ENCODE measurements at regions not wholly inside any gene's neighbourhood (a gene's known extent, or its start where the extent isn't known, plus 50 kb on each side); places are given as distances from the start of the nearest gene placed in this dataset.
"Not testable (repeated sequence)": the region's sequence is repeated elsewhere in the genome, so short reads cannot be mapped to it uniquely, and the experiment has no call there.

DNA sequence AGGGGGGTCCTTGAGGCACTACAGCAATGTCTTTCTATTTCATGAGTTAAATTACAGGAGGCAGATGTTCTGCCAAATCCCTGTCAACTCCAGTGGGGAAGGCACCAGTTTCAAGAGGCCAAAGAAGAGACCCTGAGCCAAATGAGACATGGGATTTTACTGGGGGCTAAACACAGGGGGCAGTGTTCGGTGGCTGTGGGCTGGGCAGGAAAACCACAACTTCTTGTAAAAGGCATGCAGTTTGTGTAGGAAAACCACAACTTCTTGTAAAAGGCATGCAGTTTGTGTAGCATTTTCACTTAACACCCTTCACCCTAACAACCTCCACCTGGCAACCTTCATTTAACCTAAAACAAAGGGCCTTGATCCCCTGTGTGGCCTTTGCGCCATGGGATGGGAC is 61.0 kb downstream of the POLR2M start:
- DNase-seq (ENCODE audit: low spot score) = no peak

DNA sequence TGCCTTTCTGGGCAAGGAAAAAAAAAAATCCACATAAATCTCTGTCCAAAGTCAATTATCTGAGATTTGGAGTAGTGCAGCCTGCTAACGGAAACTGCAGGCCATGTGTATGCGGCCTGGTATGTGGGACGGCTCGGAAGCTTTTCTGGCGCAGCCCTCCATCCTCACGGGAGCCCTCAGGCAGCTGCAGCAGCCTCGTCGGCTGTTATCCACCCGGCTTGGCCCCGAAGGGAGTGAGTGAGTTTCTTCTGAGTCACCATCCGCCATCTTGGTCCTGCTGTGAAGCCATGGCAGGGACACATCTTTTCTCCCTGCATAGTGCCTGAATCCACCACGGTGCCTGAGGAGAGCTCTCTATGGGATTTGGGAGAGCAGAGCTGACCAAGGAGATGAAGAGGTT is 62.8 kb downstream of the POLR2M start:
- DNase-seq (ENCODE audit: low spot score) = no peak

DNA sequence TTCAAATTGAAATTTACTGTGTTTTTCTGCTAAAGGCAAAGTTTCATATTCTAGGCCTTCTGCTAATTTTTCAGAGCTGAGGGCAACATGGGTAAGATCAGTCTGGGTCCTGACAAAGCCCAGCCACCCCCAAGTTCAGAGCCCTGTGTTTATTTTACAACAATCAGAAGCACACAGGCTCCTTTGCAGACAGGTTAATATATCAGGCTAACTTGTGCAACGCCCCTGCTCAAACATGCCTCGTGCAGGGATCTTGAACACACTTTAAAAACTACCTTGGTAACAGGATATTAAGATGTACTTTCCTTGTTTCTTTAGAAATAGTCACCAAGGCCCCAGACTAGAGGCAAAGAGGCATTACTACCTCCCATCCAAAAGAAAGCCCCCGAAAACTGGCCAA is 64.0 kb downstream of the POLR2M start:
- DNase-seq (ENCODE audit: low spot score) = no peak

DNA sequence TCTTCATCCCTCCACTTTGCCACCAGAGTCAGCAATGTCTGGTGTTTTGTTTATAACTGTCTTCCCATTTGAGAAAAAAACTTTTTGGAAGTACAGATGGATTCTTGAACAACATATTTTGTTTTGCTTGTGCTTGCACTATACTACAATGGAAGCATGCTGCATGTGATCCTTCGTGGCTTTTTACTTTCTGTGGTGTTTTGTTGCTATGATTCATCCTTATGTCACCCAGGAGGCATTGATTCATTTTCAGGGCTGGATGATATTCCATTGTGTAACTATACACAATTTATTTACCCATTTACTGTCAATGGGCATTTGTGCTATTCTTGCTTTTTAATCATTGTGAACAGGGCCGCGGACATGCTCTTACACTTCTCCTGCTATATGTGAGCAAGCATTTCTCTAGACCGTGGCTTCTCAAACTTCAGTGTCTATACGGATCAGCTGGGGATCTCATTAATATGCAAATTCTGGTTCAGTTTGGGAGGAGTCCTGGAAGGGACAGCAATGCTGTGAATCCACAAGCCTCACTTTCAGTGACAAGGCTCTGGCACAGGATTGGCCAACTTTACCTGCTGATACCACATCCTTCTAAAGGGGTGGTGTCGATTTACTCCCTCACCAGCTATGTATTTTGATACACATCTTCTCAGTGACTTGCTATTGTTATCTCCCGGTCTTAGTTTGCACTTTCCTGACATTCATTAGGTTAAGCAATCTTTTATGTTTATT is 65.9 kb downstream of the POLR2M start:
- no peak for DNase-seq (ENCODE audit: low spot score)

DNA sequence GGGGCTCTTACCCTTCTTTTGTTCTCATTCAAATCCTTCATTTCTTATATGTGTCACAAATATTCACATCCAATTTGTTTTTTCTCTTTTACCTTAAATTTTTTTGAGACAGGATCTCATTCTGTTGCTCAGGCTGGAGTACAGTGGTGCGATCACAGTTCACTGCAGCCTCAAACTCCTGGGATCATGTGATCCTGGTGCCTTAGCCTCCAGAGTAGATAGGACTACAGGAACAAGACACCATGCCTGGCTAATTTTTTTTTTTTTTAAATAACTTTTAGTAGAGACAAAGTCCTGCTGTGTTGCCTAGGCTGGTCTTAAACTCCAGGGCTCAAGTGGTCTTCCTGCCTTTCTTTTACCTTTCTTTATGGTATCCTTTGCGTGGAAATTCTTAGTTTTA is 66.5 kb downstream of the POLR2M start:
- DNase-seq (ENCODE audit: low spot score) = no peak

DNA sequence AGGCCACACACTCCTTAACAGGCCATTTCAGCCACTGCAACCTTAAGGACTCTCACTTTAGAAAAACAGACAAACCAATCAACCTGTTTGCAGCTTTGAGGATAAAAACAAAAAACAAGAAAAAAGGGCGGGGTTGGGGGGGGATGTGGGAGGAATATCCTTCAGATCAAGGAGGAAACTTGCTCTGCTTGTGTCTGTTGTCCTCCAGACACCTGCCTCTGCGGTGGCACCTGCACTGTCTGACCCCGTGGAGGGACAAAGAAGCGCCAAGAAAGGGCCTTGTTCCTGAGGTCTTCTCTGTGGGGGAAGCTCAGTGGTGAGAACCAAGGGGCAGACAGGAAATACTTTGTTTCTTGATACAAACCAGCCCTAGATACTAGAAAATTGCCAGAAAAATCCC is 70.5 kb downstream of the POLR2M start:
- DNase-seq (ENCODE audit: low spot score) = no peak

DNA sequence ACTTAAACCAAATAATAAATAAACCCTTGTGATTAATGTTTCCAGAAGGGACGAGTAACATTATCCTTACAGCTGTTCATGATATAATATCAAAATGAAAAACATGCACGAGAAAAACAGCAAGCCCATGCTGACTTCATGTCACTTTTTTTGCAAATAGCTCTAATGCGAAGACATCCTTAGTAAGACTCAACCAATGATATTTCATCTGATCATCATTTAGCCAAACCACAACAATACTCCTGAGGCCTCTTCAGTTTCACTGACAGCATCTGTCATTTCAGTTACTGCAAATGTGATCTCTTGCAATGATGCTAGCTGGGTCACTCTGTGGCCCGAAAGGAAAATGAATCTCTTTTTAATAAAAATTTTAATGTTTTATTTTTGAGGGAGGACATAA is 74.0 kb downstream of the POLR2M start:
- no peak for DNase-seq (ENCODE audit: low spot score)

DNA sequence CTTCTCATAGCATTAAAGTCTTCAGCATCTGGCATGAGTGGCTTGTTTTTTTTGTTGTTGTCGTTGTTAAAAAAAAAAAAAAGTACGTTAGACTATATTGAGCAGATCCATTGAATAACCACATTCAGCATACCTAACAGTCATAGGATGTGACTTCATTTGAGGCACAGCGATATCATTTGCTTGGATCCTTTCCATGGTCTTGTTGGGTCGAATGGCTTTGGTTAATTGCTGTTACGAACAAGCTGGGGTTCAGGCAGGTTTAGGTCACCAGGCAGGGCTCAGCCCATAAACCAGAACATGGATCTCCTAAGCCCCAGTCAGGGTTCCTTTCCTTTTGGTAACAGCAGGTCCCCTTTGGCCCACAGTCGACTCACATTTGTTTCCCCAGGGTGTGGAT is 76.2 kb downstream of the POLR2M start:
- no peak for DNase-seq (ENCODE audit: low spot score)

DNA sequence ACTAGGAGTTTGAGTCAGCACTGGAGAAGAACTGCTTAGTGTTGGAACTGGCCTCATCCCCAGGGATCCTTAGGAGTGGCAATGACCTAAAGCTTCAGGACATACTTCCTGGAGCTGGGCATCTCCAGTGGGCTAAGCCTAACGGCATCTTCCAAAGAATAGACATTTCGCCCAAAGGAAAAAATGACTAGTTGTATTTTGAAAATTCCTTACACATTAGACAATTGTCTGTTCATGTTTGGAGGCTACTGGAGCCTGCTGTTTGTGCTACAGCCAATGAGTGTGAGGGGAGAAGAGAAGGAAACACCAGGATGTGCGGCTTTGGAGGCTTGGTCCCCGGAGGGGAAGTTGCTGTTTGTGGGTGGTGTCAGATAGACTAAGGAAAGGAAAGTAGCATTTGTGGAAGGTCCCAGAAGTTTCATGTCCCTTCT is 77.6 kb downstream of the POLR2M start:
- DNase-seq (ENCODE audit: low spot score) = no peak

DNA sequence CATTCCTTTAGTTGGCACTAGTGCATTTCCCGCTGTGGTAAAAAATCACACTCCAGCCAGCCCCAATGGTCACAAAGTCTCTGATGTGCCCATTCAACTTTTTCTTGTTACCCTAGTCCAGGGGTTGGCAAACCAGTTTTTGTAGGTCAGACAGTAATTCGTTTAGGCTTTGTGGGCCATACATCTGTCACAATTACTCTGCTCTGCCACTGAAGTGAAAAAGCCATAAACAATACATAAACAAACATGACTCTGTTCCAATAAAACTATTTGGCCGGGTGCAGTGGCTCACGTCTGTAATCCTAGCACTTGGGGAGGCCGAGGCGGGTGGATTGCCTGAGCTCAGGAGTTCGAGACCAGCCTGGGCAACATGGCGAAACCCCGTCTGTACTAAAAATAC is 78.5 kb downstream of the POLR2M start:
- DNase-seq (ENCODE audit: low spot score) = no peak

DNA sequence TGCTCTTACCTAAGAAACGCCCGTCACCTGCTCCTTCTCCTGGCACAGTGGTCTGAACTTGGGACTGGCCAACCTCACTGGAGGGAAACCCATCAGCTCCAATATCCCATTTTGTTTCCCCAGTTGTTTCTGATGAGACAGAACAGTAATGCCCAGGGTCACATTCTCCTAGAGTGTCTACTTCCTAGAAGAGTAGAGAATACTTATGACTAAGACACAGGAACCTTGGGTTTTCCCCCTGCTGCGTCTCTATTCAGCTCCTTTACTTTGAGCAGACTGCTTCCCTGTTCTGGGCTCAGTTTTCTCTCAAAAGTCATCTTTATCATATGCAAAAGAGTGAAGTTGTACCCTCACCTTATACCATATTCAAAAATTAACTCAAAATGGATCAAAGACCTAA is 79.4 kb downstream of the POLR2M start:
- DNase-seq (ENCODE audit: low spot score) = no peak

DNA sequence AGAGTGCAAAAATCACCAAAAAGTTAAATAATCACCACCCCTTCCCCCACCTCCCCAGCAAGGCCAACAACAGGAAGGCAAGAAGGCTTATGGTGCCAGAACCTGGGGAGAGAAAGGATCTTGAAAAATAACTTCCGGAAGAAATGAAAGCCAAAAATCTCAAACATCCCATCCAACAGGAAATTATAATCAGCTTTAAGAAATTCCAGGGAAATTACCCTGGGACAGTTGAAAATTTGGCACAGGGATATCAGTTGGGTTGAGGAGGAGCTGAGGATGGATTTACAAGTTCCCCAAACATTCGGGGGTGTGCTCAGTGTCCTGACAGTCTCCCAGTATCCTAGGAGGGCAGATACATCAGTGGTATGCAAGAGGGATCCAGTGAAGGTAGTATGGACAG is 82.7 kb downstream of the POLR2M start:
- no peak for DNase-seq (ENCODE audit: low spot score)

DNA sequence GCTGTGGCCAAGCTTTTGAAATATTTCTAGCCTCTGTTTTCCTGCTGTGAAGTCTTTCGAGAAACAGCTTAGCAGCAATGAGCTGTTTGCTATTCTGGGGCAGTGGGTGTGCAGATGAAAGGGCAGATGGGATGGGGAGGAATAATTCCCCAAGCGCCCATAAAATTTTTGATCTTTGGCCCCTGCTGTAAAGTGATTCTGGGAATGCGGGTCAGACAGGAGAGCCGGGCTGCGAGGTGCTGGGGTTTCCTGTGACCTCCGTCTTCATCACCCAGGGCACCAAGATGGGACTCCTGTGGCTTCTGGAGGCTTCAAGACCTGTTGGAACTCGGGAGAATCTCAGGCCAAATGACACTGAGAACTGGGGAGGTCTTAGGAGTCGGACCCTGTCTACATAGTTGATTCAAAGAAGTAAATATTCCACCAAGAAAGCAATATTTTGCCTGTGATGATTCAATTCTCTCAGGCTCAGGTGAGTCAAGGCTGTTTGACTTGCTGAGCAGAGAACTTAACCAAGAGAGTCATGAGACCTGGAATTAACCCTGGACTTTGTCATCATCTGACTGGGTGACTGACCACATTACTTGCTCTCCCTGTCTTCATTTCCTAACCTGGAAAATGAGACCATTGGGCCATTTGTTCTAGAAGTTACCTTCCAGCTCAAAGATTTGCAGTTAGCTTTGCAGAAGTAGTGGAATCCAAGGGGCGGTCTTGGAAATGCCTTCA is 86.4 kb downstream of the POLR2M start:
- DNase-seq (ENCODE audit: low spot score) = no peak

DNA sequence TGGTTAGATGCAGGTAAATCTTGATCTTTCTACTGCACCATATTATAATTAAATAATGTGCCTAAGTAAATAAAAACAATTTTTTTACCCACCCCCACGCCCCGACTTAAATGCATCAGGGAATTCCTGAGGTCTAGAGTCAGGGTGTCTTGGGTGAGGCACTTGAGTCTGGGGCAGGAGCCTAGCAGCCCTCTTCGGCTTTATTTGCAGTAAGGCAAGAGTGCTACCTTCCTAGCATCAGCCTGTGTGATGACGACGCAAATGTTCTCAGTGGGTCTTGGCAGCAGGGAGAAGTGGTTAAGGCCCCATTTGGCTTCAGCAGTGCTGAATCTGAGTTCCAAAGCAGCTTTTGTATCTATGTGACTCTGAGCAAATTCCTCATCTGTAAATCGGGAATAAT is 88.7 kb downstream of the POLR2M start:
- no peak for DNase-seq (ENCODE audit: low spot score)

DNA sequence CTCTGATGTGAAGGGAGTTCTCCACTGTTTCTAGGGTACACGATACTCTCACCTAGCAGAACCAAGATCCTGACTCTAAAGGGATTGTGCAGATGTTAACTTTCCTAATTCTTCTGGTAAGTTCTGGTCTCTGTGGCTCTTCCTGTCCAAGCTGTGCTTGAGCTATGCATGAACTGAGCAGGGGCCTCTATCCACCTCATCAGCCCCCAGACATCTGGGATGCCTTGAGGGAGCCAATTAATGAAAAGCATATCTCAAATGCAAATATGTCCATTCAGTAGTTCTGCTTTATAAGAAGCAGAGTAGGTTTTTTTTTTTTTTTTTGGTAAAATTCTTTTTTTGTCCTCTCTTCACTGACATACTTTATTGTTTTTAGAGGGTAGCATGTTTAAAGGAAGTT is 89.6 kb downstream of the POLR2M start:
- DNase-seq (ENCODE audit: low spot score) = no peak

DNA sequence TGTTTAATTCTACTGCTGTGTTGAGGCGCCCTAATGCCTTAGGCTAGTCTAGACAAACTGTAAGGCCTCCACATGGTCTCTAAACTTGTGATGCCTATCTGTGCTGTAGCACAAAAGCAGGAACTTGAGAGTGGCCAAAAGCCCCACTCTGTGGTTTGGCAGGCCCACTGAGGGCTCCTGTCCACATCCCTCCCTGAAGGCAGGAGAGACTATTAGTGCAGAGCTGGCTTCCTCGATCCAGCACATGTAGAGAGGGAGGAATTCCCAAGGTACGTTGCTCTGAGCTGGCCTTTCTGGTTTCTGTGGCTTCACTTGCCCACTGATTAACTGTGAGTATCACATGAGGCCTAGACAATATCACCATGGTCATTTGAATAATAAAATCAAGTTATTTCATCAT is 90.6 kb downstream of the POLR2M start:
- no peak for DNase-seq (ENCODE audit: low spot score)

DNA sequence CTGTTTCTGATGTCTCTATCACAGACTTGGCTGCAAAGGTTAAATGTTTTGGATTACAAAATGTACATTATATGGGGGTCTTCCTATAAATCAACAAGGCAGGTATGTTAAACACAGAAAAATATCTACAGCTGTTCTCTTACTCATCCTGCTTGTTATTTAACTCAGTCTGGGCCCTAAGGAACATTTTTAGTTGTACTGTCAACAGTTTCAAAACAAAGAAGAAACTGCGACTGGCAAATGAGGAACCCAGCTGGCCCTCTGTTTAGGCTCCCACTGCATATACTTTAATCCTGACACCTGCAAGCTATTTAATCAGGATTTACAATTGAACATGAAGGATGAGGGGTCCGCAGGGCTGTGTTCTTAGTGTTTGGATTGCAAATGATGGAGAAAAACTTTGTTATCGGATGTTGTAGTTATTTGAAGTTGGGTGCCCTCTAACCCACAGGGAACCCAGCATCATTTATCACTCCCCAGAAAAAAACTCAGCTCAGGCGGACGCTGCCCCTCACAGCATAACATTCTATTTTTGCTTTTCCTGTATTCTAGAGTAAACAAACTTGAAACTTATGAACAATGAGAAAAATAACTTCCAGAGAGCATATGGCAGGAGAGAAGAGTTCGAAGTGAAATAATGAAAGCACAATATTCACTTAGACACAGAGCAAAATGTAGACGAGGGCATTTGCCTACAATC is 91.2 kb downstream of the POLR2M start:
- no peak for DNase-seq (ENCODE audit: low spot score)

DNA sequence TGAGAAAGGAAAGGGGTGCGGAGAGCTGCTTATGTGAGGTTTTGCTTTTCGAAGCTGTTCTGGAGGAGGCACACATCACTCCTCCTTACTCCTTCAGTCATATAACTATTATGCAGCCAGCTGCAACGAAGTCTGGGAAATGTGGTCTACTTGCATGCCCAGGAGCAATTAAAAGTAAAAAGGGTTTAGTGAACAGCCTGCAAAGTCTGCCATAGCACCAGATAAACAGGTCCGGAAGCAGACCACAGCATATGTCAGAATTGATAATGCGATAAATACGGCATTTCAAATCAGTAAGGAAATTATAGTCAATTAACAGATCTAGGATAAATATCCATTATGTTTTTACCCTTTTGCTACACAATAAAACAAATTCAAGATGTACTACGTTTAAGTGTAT is 99.5 kb downstream of the POLR2M start:
- DNase-seq (ENCODE audit: low spot score) = no peak

DNA sequence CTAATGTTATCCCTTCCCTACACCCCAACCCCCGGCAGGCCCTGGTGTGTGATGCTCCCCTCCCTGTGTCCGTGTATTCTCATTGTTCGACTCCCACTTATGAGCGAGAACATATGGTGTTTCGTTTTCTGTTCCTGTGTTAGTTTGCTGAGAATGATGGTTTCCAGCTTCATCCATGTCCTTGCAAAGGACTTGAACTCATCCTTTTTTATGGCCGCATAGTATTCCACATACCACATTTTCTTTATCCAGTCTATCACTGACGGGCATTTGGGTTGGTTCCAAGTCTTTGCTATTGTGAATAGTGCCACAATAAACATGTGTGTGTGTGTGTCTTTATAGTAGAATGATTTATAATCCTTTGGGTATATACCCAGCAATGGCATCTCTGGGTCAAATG is 102.8 kb downstream of the POLR2M start:
- DNase-seq (ENCODE audit: low spot score) = not testable (repeated sequence)

DNA sequence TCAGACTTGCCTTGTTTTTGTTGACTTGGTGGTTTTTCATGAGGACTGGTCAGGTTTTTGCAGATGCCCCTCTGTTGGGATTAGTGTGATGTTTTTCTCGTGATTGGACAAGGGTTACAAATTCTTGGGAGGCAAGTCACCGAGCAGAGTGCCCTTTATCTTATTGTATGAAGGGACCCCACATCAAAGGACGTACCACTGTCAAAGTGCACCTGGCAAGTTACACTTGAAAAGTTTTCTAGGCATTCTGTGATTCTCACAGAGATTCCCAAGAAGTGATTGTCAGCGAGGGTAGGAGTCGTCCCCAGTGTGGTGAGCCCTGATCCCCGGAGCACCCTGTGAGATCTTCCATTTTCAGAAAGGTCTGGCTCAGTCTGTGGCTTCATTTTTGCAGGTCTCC is 110.1 kb downstream of the POLR2M start:
- DNase-seq (ENCODE audit: low spot score) = no peak

DNA sequence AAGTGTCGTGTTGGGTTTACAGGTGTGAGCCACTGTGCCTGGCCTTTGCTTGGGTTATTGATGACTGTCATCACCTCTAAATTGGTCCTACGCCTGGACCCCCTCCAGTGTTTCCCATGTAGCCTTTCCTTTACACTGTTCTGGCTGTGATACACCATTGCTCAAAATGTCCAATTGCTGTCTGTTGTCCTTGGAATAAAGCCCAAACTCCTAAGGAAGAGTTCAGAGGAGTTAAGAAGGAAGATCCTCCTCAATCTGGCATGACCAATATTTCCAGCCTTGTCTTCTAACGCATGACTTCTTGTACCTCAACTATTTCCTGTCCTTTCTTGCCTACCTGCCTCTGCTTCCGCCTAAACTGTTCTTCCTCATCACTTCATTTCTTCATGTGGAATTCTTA is 113.1 kb downstream of the POLR2M start:
- DNase-seq (ENCODE audit: low spot score) = no peak

DNA sequence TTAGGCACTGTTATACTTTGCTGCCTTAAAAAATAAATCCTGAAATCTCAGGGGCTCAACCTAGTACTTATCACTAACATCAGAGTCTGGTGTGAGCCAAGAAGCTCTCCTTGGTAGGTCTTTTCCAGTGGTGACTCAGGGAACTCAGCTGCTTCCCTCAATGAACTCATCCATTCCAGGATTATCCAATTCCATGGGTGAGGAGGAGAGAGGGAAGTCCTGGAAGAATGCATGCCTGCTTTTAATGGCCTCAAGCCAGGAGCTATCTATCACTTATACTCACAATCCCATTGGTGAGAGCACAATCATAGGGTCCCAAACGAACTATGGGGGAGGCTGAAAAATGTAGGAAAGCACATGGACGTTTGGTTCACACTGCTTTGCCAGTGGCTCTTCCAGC is 113.6 kb downstream of the POLR2M start:
- DNase-seq (ENCODE audit: low spot score) = no peak

DNA sequence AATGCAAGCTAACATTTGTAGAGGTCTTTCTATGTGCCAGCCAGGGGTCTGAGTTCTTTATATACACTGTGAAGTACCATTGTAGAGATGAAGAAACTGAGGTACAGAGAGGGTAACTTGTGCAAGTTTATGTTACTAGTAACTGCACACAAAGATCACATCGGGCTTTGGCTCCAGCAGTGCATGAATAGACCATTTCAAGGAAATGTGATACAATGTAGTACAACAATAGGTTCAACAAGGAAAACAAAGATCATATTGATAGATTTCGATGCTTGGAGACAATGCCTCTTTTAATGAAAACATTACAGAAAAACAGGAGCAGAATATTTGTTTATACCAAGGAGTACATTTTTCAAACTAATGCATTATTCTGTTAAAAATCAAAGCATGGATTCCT is 115.3 kb downstream of the POLR2M start:
- no peak for DNase-seq (ENCODE audit: low spot score)

All from D341Med (cell line).